ES-I3 (cell line): ENCODE measurements at regions not wholly inside any gene's neighbourhood (a gene's known extent, or its start where the extent isn't known, plus 50 kb on each side); places are given as distances from the start of the nearest gene placed in this dataset.

Source experiments
- H3K36me3 ChIP-seq: 2 replicates; pipeline ENCODE4 v1.6.1; 2013; ENCODE audit warnings: mild to moderate bottlenecking, low read length, control low read depth, moderate library complexity; ENCODE audit not compliant: insufficient read depth
- H3K4me1 ChIP-seq: 2 replicates; pipeline ENCODE4 v1.6.1; 2013; ENCODE audit warnings: mild to moderate bottlenecking, control low read depth, low read length; ENCODE audit not compliant: insufficient read depth
- H3K9ac ChIP-seq: 2 replicates; pipeline ENCODE4 v1.6.1; 2013; ENCODE audit warnings: low read depth, mild to moderate bottlenecking, low read length, moderate library complexity
- H3K9me3 ChIP-seq: 2 replicates; pipeline ENCODE4 v1.6.1; 2013; ENCODE audit warnings: mild to moderate bottlenecking, low read length, moderate library complexity; ENCODE audit not compliant: control insufficient read depth, insufficient read depth

GRCh38 chr5:89759802-89760201 is 649.8 kb downstream of the CETN3 start:
- Histone ChIP-seq H3K9ac (no peak overlapping the region), H3K9me3 (no peaks in the 10 kb centered on the region), H3K36me3 (no peaks in the 10 kb centered on the region), H3K4me1 (no peaks in the 10 kb centered on the region)

- H3K4me1 ChIP-seq = no peaks in the 10 kb centered on the region
- no peaks in the 10 kb centered on the region for H3K36me3 ChIP-seq
- H3K9me3 ChIP-seq = no peaks in the 10 kb centered on the region
- no peak overlapping the region for H3K9ac ChIP-seq
Observed at GRCh38 chr5:89758146-89758545, 651.4 kb downstream of the CETN3 start.

- Histone ChIP-seq H3K4me1 (no peaks in the 10 kb centered on the region), H3K36me3 (no peaks in the 10 kb centered on the region), H3K9ac (no peak overlapping the region), H3K9me3 (no peaks in the 10 kb centered on the region)
Observed at GRCh38 chr5:89756955-89757354, 652.6 kb downstream of the CETN3 start.

GRCh38 chr5:89755024-89755423 is 654.5 kb downstream of the CETN3 start:
- no peaks in the 10 kb centered on the region for H3K4me1 ChIP-seq
- no peak overlapping the region for H3K9ac ChIP-seq
- H3K36me3 ChIP-seq = no peaks in the 10 kb centered on the region
- no peaks in the 10 kb centered on the region for H3K9me3 ChIP-seq

- Histone ChIP-seq H3K36me3 (no peaks in the 10 kb centered on the region), H3K9ac (no peak overlapping the region), H3K4me1 (no peaks in the 10 kb centered on the region; the same call in 1 of the 2 replicates), H3K9me3 (no peaks in the 10 kb centered on the region)
Observed at GRCh38 chr5:89735082-89735481, 674.5 kb downstream of the CETN3 start.

GRCh38 chr5:89733772-89734171 is 675.8 kb downstream of the CETN3 start:
- no peak overlapping the region for H3K9ac ChIP-seq
- H3K36me3 ChIP-seq = no peaks in the 10 kb centered on the region
- H3K9me3 ChIP-seq = no peaks in the 10 kb centered on the region
- H3K4me1 ChIP-seq = no peaks in the 10 kb centered on the region; the same call in 1 of the 2 replicates

GRCh38 chr5:89729623-89730301 is 679.8 kb downstream of the CETN3 start:
- Histone ChIP-seq H3K9me3 (no peaks in the 10 kb centered on the region), H3K9ac (no peak overlapping the region), H3K4me1 (no peaks in the 10 kb centered on the region; the same call in 1 of the 2 replicates), H3K36me3 (no peaks in the 10 kb centered on the region)

GRCh38 chr5:89728750-89729149 is 680.8 kb downstream of the CETN3 start:
- Histone ChIP-seq H3K4me1 (no peaks in the 10 kb centered on the region; the same call in 1 of the 2 replicates), H3K36me3 (no peaks in the 10 kb centered on the region), H3K9ac (no peak overlapping the region), H3K9me3 (no peaks in the 10 kb centered on the region)

- no peaks in the 10 kb centered on the region for H3K36me3 ChIP-seq
- no peak overlapping the region for H3K9ac ChIP-seq
- no peaks in the 10 kb centered on the region; the same call in 1 of the 2 replicates for H3K4me1 ChIP-seq
- no peaks in the 10 kb centered on the region for H3K9me3 ChIP-seq
Observed at GRCh38 chr5:89728134-89728533, 681.4 kb downstream of the CETN3 start.

GRCh38 chr5:89724379-89725095 is 685.0 kb downstream of the CETN3 start:
- Histone ChIP-seq H3K4me1 (no peaks in the 10 kb centered on the region), H3K9me3 (no peaks in the 10 kb centered on the region), H3K9ac (no peak overlapping the region), H3K36me3 (no peaks in the 10 kb centered on the region)

GRCh38 chr5:89723907-89724306 is 685.6 kb downstream of the CETN3 start:
- no peaks in the 10 kb centered on the region for H3K4me1 ChIP-seq
- H3K9ac ChIP-seq = no peak overlapping the region
- no peaks in the 10 kb centered on the region for H3K36me3 ChIP-seq
- no peaks in the 10 kb centered on the region for H3K9me3 ChIP-seq

GRCh38 chr5:89722538-89722937 is 687.0 kb downstream of the CETN3 start:
- H3K9ac ChIP-seq = no peak overlapping the region
- H3K4me1 ChIP-seq = no peaks in the 10 kb centered on the region
- H3K9me3 ChIP-seq = no peaks in the 10 kb centered on the region
- H3K36me3 ChIP-seq = no peaks in the 10 kb centered on the region

- Histone ChIP-seq H3K4me1 (no peaks in the 10 kb centered on the region), H3K36me3 (no peaks in the 10 kb centered on the region), H3K9me3 (no peaks in the 10 kb centered on the region), H3K9ac (no peak overlapping the region)
Observed at GRCh38 chr5:89721931-89722330, 687.6 kb downstream of the CETN3 start.

- H3K4me1 ChIP-seq = no peaks in the 10 kb centered on the region
- H3K36me3 ChIP-seq = no peaks in the 10 kb centered on the region
- H3K9ac ChIP-seq = no peak overlapping the region
- H3K9me3 ChIP-seq = no peaks in the 10 kb centered on the region
Observed at GRCh38 chr5:89721353-89721752, 688.2 kb downstream of the CETN3 start.

- Histone ChIP-seq H3K36me3 (no peaks in the 10 kb centered on the region), H3K4me1 (peaks cover 5% of the 10 kb centered on the region; the same call in 1 of the 2 replicates), H3K9ac (no peak overlapping the region), H3K9me3 (no peaks in the 10 kb centered on the region)
Observed at GRCh38 chr5:89712134-89712700, 697.3 kb downstream of the CETN3 start.
